Eye (tissue), 1 donor: ENCODE measurements at regions not wholly inside any gene's neighbourhood (a gene's known extent, or its start where the extent isn't known, plus 50 kb on each side); places are given as distances from the start of the nearest gene placed in this dataset.

Source experiments
- DNase-seq: peaks from one replicate; pipeline ENCODE4 v3.0.0-alpha.2; 2015

GRCh38 chr6:140956571-140957369 lies 1176.0 kb upstream of the GJE1 start:
- peak; percentile 63 for DNase-seq

GRCh38 chr6:140940251-140940925 lies 1192.3 kb upstream of the GJE1 start:
- peak; percentile 48 for DNase-seq

GRCh38 chr6:140932909-140933308 lies 1199.8 kb upstream of the GJE1 start:
- DNase-seq, result no peak

GRCh38 chr6:140931581-140931980 lies 1201.1 kb upstream of the GJE1 start:
- no peak for DNase-seq

- DNase-seq, result no peak
Measured at GRCh38 chr6:140929121-140929520, 1203.6 kb upstream of the GJE1 start.

GRCh38 chr6:140923048-140923447 lies 1209.7 kb upstream of the GJE1 start:
- no peak for DNase-seq

GRCh38 chr6:140921366-140922226 lies 1211.1 kb upstream of the GJE1 start:
- DNase-seq, result peak; percentile 63

GRCh38 chr6:140917911-140918310 lies 1214.8 kb upstream of the GJE1 start:
- no peak for DNase-seq

- DNase-seq, result peak; percentile 4
Measured at GRCh38 chr6:140915551-140915950, 1217.2 kb upstream of the GJE1 start.

GRCh38 chr6:140915103-140915502 lies 1217.6 kb upstream of the GJE1 start:
- DNase-seq, result peak; percentile 40

GRCh38 chr6:140912686-140913085 lies 1220.0 kb upstream of the GJE1 start:
- peak; percentile 3 for DNase-seq

- DNase-seq, result no peak
Measured at GRCh38 chr6:140909625-140910024, 1223.1 kb upstream of the GJE1 start.

GRCh38 chr6:140909156-140909555 lies 1223.6 kb upstream of the GJE1 start:
- no peak for DNase-seq

GRCh38 chr6:140908505-140908904 lies 1224.2 kb upstream of the GJE1 start:
- DNase-seq, result no peak

GRCh38 chr6:140907235-140907634 lies 1225.5 kb upstream of the GJE1 start:
- DNase-seq, result no peak

- no peak for DNase-seq
Measured at GRCh38 chr6:140905724-140906123, 1227.0 kb upstream of the GJE1 start.

GRCh38 chr6:140905050-140905449 lies 1227.7 kb upstream of the GJE1 start:
- DNase-seq, result no peak

GRCh38 chr6:140897804-140898573 lies 1234.7 kb upstream of the GJE1 start:
- DNase-seq, result no peak

GRCh38 chr6:140897349-140897748 lies 1235.4 kb upstream of the GJE1 start:
- no peak for DNase-seq

GRCh38 chr6:140893432-140893831 lies 1239.3 kb upstream of the GJE1 start:
- no peak for DNase-seq

- no peak for DNase-seq
Measured at GRCh38 chr6:140879946-140880345, 1252.8 kb upstream of the GJE1 start.

GRCh38 chr6:140874066-140874465 lies 1258.7 kb upstream of the GJE1 start:
- no peak for DNase-seq

GRCh38 chr6:140872885-140873284 lies 1259.8 kb upstream of the GJE1 start:
- DNase-seq, result no peak
